OCI-LY1 (cell line): ENCODE measurements at regions not wholly inside any gene's neighbourhood (a gene's known extent, or its start where the extent isn't known, plus 50 kb on each side); places are given as distances from the start of the nearest gene placed in this dataset.
"Not testable (repeated sequence)": the region's sequence is repeated elsewhere in the genome, so short reads cannot be mapped to it uniquely, and the experiment has no call there.

ENCODE experiments used
- H2AFZ ChIP-seq: fragments of 200-600 bp; sonication (generic), shearing (Covaris generic); 2 replicates; pipeline ENCODE4 v1.6.0; 2014; ENCODE audit warnings: antibody characterized with exemption, mild to moderate bottlenecking, low read length
- H3F3A ChIP-seq: fragments of 200-600 bp; sonication (generic), shearing (Covaris generic); 2 replicates; pipeline ENCODE4 v1.6.0; 2014; ENCODE audit warnings: mild to moderate bottlenecking, antibody characterized with exemption, low read length, moderate library complexity; ENCODE audit not compliant: insufficient read depth
- H3K27ac ChIP-seq: fragments of 200-600 bp; sonication (generic); 2 replicates; pipeline ENCODE4 v1.5.1; 2014; ENCODE audit warnings: low read length, mixed run types, mild to moderate bottlenecking, low read depth; ENCODE audit not compliant: poor library complexity, severe bottlenecking
- H3K27me3 ChIP-seq: fragments of 200-600 bp; sonication (generic); 2 replicates; pipeline ENCODE4 v1.6.0; 2014; ENCODE audit warnings: antibody characterized with exemption, mild to moderate bottlenecking, low read length, moderate library complexity; ENCODE audit not compliant: insufficient read depth
- H3K36me3 ChIP-seq: fragments of 200-600 bp; sonication (generic); 2 replicates; pipeline ENCODE4 v1.6.1; 2014; ENCODE audit warnings: mild to moderate bottlenecking, antibody characterized with exemption, low read length, moderate library complexity, mixed read lengths; ENCODE audit not compliant: insufficient read depth
- H3K4me1 ChIP-seq: fragments of 200-600 bp; sonication (generic); 2 replicates; pipeline ENCODE4 v1.5.1; 2014; ENCODE audit warnings: mild to moderate bottlenecking, low read length, moderate library complexity; ENCODE audit not compliant: insufficient read depth, severe bottlenecking
- H3K4me2 ChIP-seq: fragments of 200-600 bp; sonication (generic), shearing (Covaris generic); 2 replicates; pipeline ENCODE4 v1.6.1; 2014; ENCODE audit warnings: low read length
- H3K4me3 ChIP-seq: fragments of 200-600 bp; sonication (generic); 2 replicates; pipeline ENCODE4 v1.5.1; 2014; ENCODE audit warnings: low read length, low read depth, mild to moderate bottlenecking, mixed read lengths; ENCODE audit not compliant: poor library complexity, severe bottlenecking
- H3K79me2 ChIP-seq: fragments of 200-600 bp; shearing (Covaris generic); 2 replicates; pipeline ENCODE4 v1.6.1; 2016; ENCODE audit warnings: mixed run types, low read length, mixed read lengths; ENCODE audit not compliant: insufficient read depth
- H3K9ac ChIP-seq: fragments of 200-600 bp; sonication (generic), shearing (Covaris generic); 2 replicates; pipeline ENCODE4 v1.6.1; 2014; ENCODE audit warnings: mild to moderate bottlenecking, low read length, mixed read lengths
- H3K9me2 ChIP-seq: fragments of 200-600 bp; sonication (generic), shearing (Covaris generic); 2 replicates; pipeline ENCODE4 v1.6.1; 2014; ENCODE audit warnings: low read depth, mild to moderate bottlenecking, low read length, mixed read lengths
- H3K9me3 ChIP-seq: fragments of 200-600 bp; shearing (Covaris generic); 2 replicates; pipeline ENCODE4 v1.6.1; 2014; ENCODE audit warnings: low read length, mixed read lengths
- H4K20me1 ChIP-seq: fragments of 200-600 bp; sonication (generic), shearing (Covaris generic); 2 replicates; pipeline ENCODE4 v1.6.0; 2016; ENCODE audit warnings: mild to moderate bottlenecking, low read length; ENCODE audit not compliant: insufficient read depth
- EZH2 ChIP-seq: fragments of 200-600 bp; sonication (generic), shearing (Covaris generic); IDR thresholded peaks from 2 replicates; pipeline ENCODE4 v1.8.0; 2017; ENCODE audit warnings: borderline replicate concordance, mixed run types, mild to moderate bottlenecking, antibody characterized with exemption, low read length, moderate library complexity, mixed read lengths
- TF ChIP-seq, protein P1 (sequence below): fragments of 200-600 bp; sonication (generic), shearing (Covaris generic); IDR thresholded peaks from 2 replicates; pipeline ENCODE4 v1.5.1; 2017; ENCODE audit warnings: mild to moderate bottlenecking, antibody characterized with exemption, low read length, moderate library complexity, mixed read lengths

DNA sequence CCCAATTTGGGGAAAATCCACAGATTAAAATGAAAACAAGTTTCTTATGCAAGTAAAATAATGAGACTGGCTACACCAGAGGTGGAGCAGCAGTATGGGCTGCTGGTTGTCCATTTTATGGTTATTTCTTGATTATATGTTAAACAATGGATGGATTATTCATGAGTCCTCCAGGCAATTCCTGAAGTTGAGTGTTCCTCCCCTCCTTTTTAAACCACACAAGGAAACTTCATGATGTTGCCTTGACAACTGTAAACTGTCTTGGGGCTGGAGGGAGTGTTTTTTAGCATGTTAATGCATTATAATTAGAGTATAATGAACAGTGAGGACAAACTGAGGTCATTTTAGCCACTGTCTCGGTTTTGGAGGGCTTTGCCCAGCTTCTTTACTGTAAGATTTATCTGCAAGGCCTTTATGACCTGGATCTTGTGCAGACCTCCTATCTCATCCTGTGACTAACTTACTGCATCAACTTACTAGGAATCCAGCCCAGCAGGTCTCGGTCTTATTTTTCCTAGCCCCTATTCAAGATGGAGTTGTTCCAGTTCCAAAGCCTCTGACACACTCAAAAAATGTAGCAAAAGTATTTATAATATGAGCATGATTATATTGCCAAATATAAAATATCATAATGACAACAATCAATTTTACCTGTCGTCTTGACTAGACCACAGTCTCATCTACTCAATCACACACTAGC, 534.0 kb downstream of the TMEM121 start:
- Histone ChIP-seq H3K4me3 (no peak overlapping the region), H2AFZ (no peak overlapping the region), H3K9ac (no peak overlapping the region), H3K27ac (no peak overlapping the region), H3F3A (no peaks in the 10 kb centered on the region), H3K9me3 (no peaks in the 10 kb centered on the region), H3K4me2 (no peak overlapping the region), H3K9me2 (no peaks in the 10 kb centered on the region), H3K36me3 (no peaks in the 10 kb centered on the region), H3K79me2 (no peaks in the 10 kb centered on the region), H3K4me1 (no peaks in the 10 kb centered on the region), H3K27me3 (no peaks in the 10 kb centered on the region; the same call in 1 of the 2 replicates), H4K20me1 (no peaks in the 10 kb centered on the region)
- no peak for TF ChIP-seq EZH2
- TF ChIP-seq, protein P1, sequence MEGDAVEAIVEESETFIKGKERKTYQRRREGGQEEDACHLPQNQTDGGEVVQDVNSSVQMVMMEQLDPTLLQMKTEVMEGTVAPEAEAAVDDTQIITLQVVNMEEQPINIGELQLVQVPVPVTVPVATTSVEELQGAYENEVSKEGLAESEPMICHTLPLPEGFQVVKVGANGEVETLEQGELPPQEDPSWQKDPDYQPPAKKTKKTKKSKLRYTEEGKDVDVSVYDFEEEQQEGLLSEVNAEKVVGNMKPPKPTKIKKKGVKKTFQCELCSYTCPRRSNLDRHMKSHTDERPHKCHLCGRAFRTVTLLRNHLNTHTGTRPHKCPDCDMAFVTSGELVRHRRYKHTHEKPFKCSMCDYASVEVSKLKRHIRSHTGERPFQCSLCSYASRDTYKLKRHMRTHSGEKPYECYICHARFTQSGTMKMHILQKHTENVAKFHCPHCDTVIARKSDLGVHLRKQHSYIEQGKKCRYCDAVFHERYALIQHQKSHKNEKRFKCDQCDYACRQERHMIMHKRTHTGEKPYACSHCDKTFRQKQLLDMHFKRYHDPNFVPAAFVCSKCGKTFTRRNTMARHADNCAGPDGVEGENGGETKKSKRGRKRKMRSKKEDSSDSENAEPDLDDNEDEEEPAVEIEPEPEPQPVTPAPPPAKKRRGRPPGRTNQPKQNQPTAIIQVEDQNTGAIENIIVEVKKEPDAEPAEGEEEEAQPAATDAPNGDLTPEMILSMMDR, result no peak

- H4K20me1 ChIP-seq, H3K9me2 ChIP-seq, H3K27me3 ChIP-seq, H3F3A ChIP-seq, H3K36me3 ChIP-seq, H3K9me3 ChIP-seq, H3K4me3 ChIP-seq, H3K9ac ChIP-seq, H3K27ac ChIP-seq, H3K79me2 ChIP-seq, H3K4me1 ChIP-seq, H2AFZ ChIP-seq, H3K4me2 ChIP-seq: not testable (repeated sequence)
- TF ChIP-seq, protein P1, result peak; percentile 43
These were observed 535.6 kb downstream of the TMEM121 start for GRCh38 chr14:106061877-106062500.

DNA sequence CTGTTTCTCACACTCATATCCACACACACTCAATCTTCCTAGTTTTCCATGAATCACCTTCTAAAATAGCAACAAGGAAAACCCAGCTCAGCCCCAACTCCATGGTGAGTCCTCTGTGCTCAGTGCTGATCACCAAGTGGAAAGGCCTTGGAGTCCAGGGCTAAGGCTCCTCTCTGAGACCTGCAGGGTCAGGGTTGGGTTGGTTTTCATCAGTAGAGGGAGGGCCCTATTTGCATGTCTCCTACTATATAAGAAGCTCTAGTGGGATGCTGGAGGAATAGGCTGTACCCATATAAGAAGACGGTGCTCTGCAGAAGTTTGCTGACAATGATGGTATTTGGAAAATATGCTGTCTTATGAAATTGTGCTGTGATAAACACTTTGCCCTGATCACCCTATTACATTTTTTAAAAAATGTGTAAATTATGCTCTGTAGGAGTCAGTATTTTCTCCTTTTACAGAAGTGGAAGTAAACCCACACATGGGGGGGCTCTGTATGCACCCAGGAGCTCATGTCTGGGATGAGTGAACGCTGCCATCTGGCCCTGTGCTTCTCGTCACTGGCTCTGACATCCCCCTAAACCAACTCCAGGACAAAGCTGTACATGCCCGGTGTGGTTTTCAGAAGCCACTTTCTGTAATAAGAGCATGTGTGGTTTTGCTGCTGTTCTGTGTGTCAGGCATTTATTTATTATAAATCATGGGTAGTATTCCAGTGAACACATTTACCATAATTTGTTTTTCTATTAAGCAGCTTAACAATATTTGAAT, 536.3 kb downstream of the TMEM121 start:
- Histone ChIP-seq H3K9ac (no peak overlapping the region), H3K9me3 (no peaks in the 10 kb centered on the region), H3K4me1 (no peaks in the 10 kb centered on the region), H3K27ac (no peak overlapping the region), H2AFZ (no peak overlapping the region), H4K20me1 (no peaks in the 10 kb centered on the region), H3K4me2 (no peak overlapping the region), H3F3A (no peaks in the 10 kb centered on the region), H3K36me3 (no peaks in the 10 kb centered on the region), H3K79me2 (no peaks in the 10 kb centered on the region), H3K4me3 (no peak overlapping the region), H3K9me2 (no peaks in the 10 kb centered on the region), H3K27me3 (no peaks in the 10 kb centered on the region)
- no peak for TF ChIP-seq EZH2
- TF ChIP-seq, protein P1, result no peak
